ENCODE measurements at regions not wholly inside any gene's neighbourhood (a gene's known extent, or its start where the extent isn't known, plus 50 kb on each side); places are given as distances from the start of the nearest gene placed in this dataset.
"Not testable (repeated sequence)": the region's sequence is repeated elsewhere in the genome, so short reads cannot be mapped to it uniquely, and the experiment has no call there.

DNA sequence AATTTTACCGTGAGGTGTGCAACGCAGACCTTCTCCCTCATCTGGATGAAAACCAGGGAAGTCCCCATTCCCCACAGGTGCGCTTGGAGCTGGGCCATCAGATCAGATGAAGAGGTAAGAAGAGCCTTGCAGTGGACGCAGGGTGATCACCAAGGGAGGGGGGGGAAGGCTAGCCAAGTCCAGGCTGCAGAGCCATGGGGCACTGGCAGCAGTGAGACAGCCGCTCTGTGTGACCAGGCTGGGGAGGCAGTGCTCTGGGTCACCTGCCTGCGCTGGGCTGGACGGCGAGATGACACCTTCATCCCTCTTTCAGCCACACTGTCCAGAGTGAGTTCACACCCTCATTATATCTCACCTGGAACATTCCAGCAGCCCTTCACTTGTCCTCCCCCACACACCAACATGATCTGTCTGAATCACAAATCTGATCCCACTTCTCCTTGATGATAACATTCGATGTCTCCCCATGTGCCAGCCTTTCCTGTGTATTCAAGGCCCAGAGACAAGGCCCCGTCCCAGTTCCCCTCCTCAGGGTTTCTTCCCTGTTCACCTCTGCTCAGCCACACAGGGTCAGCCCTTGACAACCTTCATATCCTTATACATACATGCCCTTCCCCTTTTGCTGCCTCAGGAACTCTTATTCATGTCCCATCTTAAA lies 65.9 kb upstream of the VASH1 start:
- DNase-seq (no peak), ATAC-seq (no peak)
- Mint-ChIP-seq H3K27me3 (peaks cover 5% of the 10 kb centered on the region), H3K4me1 (no peaks in the 10 kb centered on the region), H3K27ac (no peak overlapping the region), H3K4me3 (no peak overlapping the region), H3K9me3 (no peaks in the 10 kb centered on the region), H3K36me3 (ENCODE audit: low read depth) (no peaks in the 10 kb centered on the region)

- Mint-ChIP-seq H3K27ac (no peak overlapping the region), H3K9me3 (no peaks in the 10 kb centered on the region), H3K4me1 (no peaks in the 10 kb centered on the region), H3K27me3 (peaks cover 5% of the 10 kb centered on the region), H3K36me3 (ENCODE audit: low read depth) (no peaks in the 10 kb centered on the region), H3K4me3 (no peak overlapping the region)
- no peak for ATAC-seq
- no peak for DNase-seq
Measured at GRCh38 chr14:76696361-76696760, 64.9 kb upstream of the VASH1 start.

- Mint-ChIP-seq H3K4me3 (no peak overlapping the region), H3K4me1 (no peaks in the 10 kb centered on the region), H3K36me3 (ENCODE audit: low read depth) (no peaks in the 10 kb centered on the region), H3K9me3 (no peaks in the 10 kb centered on the region), H3K27me3 (peaks cover 5% of the 10 kb centered on the region), H3K27ac (no peak overlapping the region)
- no peak for DNase-seq
- ATAC-seq, result no peak
Measured at GRCh38 chr14:76696791-76697190, 64.5 kb upstream of the VASH1 start.

DNA sequence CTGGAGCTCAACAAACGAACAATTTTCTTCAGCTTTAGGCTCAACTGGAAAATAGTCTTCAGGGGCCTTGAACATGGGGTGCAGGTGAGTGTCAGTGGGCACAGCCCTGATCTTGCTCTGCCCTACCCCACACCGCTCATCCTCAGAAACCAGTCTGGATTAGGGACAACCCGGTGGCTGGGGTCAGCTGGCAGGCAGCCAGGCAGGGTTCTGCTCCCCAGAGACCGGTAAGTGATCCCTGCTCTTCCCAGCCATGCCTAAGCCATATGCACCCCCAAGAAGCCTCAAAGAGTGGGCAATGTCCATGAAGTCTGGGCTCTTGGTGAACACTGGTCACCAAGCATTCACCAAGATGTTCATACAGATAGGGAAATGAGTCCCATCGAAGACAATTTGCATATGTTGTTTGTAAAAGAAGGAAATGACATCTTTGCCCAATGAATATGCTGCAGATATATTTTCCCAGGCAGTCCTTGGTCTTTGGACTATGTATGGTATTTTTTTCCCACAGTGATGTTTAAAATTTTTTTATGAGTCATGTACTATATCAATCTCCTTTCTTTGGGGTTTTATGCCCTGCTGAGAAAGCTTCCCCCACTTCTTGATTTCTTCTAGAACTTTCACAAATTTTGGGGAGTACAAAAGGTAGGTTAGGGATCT lies 63.9 kb upstream of the VASH1 start:
- Mint-ChIP-seq H3K4me3 (no peak overlapping the region), H3K4me1 (no peaks in the 10 kb centered on the region), H3K27ac (no peak overlapping the region), H3K9me3 (no peaks in the 10 kb centered on the region), H3K36me3 (ENCODE audit: low read depth) (no peaks in the 10 kb centered on the region), H3K27me3 (peaks cover 5% of the 10 kb centered on the region)
- ATAC-seq (no peak), DNase-seq (no peak)

- ATAC-seq, result no peak
- no peaks in the 10 kb centered on the region for H3K4me1 Mint-ChIP-seq
- no peaks in the 10 kb centered on the region for H3K36me3 Mint-ChIP-seq (ENCODE audit: low read depth)
- no peak for DNase-seq
- no peak overlapping the region for H3K27ac Mint-ChIP-seq
- no peaks in the 10 kb centered on the region for H3K9me3 Mint-ChIP-seq
- no peak overlapping the region for H3K4me3 Mint-ChIP-seq
- H3K27me3 Mint-ChIP-seq, result peaks cover 7% of the 10 kb centered on the region
Measured at GRCh38 chr14:76698191-76698590, 63.1 kb upstream of the VASH1 start.

GRCh38 chr14:76698631-76699030 lies 62.6 kb upstream of the VASH1 start:
- H3K27me3 Mint-ChIP-seq, result peaks cover 7% of the 10 kb centered on the region
- H3K4me1 Mint-ChIP-seq, result no peaks in the 10 kb centered on the region
- no peak overlapping the region for H3K27ac Mint-ChIP-seq
- no peak for ATAC-seq
- DNase-seq, result no peak
- no peak overlapping the region for H3K4me3 Mint-ChIP-seq
- no peaks in the 10 kb centered on the region for H3K9me3 Mint-ChIP-seq
- no peaks in the 10 kb centered on the region for H3K36me3 Mint-ChIP-seq (ENCODE audit: low read depth)

- Mint-ChIP-seq H3K27ac (no peak overlapping the region), H3K4me1 (no peaks in the 10 kb centered on the region), H3K27me3 (peaks cover 7% of the 10 kb centered on the region), H3K9me3 (no peaks in the 10 kb centered on the region), H3K36me3 (ENCODE audit: low read depth) (no peaks in the 10 kb centered on the region), H3K4me3 (no peak overlapping the region)
- ATAC-seq, result no peak
- no peak for DNase-seq
Measured at GRCh38 chr14:76699209-76699938, 61.9 kb upstream of the VASH1 start.

DNA sequence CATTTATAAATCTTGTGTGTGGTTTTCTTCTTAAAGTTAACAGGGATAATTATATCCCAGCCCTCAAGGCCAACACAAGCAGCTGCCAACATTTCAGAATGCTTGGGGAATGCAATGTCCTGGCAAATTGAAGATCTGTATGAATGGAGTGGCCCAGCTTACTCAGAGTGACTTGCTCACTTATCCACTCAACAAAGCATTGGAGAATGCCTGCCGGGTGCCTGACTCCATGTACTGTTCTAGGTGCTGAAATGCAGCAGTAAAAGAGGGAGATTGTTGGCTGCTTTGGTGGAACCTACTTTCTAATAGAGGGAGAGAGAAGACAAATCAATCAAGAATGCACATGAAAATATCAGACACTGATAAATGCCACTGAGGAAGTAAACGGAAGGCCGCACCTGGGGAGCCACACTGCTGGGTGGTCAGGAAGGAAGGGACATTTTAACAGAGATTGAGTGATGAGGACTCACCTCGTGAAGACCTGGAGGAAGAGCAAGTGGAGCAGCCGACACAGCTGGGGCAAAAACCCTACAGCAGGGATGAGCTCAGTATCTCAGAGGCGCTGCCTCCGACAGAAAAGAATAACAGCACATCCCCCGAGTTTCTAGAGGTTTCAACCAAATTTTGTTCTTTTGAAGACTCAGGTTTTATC lies 61.2 kb upstream of the VASH1 start:
- ATAC-seq, result no peak
- H3K27me3 Mint-ChIP-seq, result peaks cover 7% of the 10 kb centered on the region
- no peaks in the 10 kb centered on the region for H3K36me3 Mint-ChIP-seq (ENCODE audit: low read depth)
- DNase-seq, result no peak
- no peaks in the 10 kb centered on the region for H3K9me3 Mint-ChIP-seq
- no peak overlapping the region for H3K27ac Mint-ChIP-seq
- no peaks in the 10 kb centered on the region for H3K4me1 Mint-ChIP-seq
- no peak overlapping the region for H3K4me3 Mint-ChIP-seq

DNA sequence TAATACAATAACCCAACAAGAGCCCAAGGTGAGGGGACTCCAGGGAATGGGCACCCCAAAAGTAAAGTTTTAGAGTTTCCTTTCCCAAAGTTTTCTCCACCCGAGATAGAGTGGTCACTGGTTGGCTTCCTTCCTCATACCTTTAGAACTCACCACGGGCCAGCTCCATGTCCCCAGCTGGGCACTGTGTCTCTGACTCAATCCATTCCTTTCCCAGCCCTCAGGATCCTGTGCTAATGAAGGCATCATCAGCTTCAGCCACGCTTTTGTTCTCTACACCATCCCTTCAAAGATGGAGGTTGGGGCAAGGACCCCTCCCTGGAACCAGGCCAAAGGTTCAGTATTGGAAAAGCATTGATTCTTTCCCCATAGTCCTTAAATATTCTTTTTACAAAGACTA lies 59.8 kb upstream of the VASH1 start:
- no peak for ATAC-seq
- no peaks in the 10 kb centered on the region for H3K36me3 Mint-ChIP-seq (ENCODE audit: low read depth)
- DNase-seq, result no peak
- H3K9me3 Mint-ChIP-seq, result no peaks in the 10 kb centered on the region
- peaks cover 7% of the 10 kb centered on the region for H3K27me3 Mint-ChIP-seq
- no peak overlapping the region for H3K27ac Mint-ChIP-seq
- H3K4me1 Mint-ChIP-seq, result no peaks in the 10 kb centered on the region
- no peak overlapping the region for H3K4me3 Mint-ChIP-seq

- no peak overlapping the region for H3K4me3 Mint-ChIP-seq
- H3K4me1 Mint-ChIP-seq, result no peaks in the 10 kb centered on the region
- no peaks in the 10 kb centered on the region for H3K36me3 Mint-ChIP-seq (ENCODE audit: low read depth)
- DNase-seq (no peak), ATAC-seq (no peak)
- H3K27ac Mint-ChIP-seq, result no peak overlapping the region
- H3K27me3 Mint-ChIP-seq, result peaks cover 7% of the 10 kb centered on the region
- H3K9me3 Mint-ChIP-seq, result no peaks in the 10 kb centered on the region
Measured at GRCh38 chr14:76701981-76702380, 59.3 kb upstream of the VASH1 start.

DNA sequence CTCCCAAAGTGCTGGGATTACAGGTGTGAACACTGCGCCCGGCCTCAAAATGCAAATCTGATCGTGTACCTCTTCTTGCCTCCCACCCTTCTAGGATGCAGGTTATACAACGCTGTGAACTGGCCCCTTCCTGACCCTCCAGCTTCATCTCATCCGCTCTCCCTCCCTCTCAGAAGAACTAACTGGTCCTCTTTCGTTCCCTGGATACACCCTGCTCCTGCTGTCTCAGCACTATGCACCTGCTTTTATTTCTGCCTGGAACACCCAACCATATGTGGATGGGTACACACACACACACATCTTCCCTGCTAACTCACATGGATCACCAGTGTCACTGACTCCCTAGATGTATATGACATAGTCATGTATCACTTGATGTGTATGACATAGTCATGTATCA lies 56.1 kb upstream of the VASH1 start:
- H3K4me1 Mint-ChIP-seq, result no peaks in the 10 kb centered on the region
- H3K4me3 Mint-ChIP-seq, result no peak overlapping the region
- peaks cover 7% of the 10 kb centered on the region for H3K27me3 Mint-ChIP-seq
- ATAC-seq (no peak), DNase-seq (no peak)
- no peak overlapping the region for H3K27ac Mint-ChIP-seq
- no peaks in the 10 kb centered on the region for H3K36me3 Mint-ChIP-seq (ENCODE audit: low read depth)
- no peaks in the 10 kb centered on the region for H3K9me3 Mint-ChIP-seq

DNA sequence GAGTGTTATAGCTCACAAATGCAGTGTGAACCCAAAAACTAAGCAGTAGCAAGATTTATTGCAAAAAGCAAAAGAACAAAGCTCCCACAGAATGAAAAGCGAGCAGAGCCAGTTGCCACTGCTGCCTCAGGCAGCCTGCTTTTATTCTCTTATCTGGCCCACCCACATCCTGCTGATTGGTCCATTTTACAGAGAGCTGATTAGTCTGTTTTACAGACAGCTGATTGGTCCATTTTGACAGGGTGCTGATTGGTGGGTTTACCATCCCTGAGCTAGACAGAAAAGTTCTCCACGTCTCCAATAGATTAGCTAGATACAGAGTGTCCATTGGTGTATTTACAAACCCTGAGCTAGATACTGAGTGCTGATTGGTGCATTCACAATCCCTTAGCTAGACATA lies 55.1 kb upstream of the VASH1 start:
- ATAC-seq; H3K9me3 Mint-ChIP-seq; H3K27ac Mint-ChIP-seq; H3K27me3 Mint-ChIP-seq; DNase-seq; H3K4me3 Mint-ChIP-seq; H3K36me3 Mint-ChIP-seq (ENCODE audit: low read depth); H3K4me1 Mint-ChIP-seq: not testable (repeated sequence)

GRCh38 chr14:76706811-76707210 lies 54.5 kb upstream of the VASH1 start:
- no peaks in the 10 kb centered on the region for H3K36me3 Mint-ChIP-seq (ENCODE audit: low read depth)
- no peak overlapping the region for H3K27ac Mint-ChIP-seq
- ATAC-seq, result no peak
- H3K9me3 Mint-ChIP-seq, result no peaks in the 10 kb centered on the region
- H3K4me3 Mint-ChIP-seq, result no peak overlapping the region
- H3K27me3 Mint-ChIP-seq, result peaks cover 7% of the 10 kb centered on the region
- no peaks in the 10 kb centered on the region for H3K4me1 Mint-ChIP-seq
- no peak for DNase-seq

DNA sequence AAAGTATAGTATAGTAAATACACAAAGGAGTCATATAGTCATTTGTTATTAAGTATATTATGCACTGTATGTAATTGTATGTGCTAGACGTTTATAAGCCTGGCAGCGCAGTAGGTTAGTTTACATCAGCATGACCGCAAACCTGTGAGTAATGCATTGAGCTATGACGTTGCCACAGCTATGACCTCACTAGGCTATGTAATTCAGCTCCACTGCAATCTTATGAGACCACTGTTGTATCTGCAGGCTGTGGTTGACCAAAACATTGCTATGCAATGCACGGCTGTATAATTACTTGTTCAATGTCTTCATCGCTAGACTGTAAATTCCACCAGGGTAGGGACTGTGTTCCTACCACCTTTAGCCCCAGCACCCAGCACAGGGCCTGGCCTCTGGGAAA lies 53.2 kb upstream of the VASH1 start:
- ATAC-seq, result no peak
- H3K4me3 Mint-ChIP-seq, result no peak overlapping the region
- no peak overlapping the region for H3K27ac Mint-ChIP-seq
- no peak for DNase-seq
- H3K36me3 Mint-ChIP-seq (ENCODE audit: low read depth), result no peaks in the 10 kb centered on the region
- H3K27me3 Mint-ChIP-seq, result peaks cover 4% of the 10 kb centered on the region
- no peaks in the 10 kb centered on the region for H3K4me1 Mint-ChIP-seq
- no peaks in the 10 kb centered on the region for H3K9me3 Mint-ChIP-seq

- Mint-ChIP-seq H3K27ac (no peak overlapping the region), H3K4me3 (no peak overlapping the region), H3K9me3 (no peaks in the 10 kb centered on the region), H3K36me3 (ENCODE audit: low read depth) (no peaks in the 10 kb centered on the region), H3K4me1 (no peaks in the 10 kb centered on the region), H3K27me3 (peaks cover 4% of the 10 kb centered on the region)
- DNase-seq (no peak), ATAC-seq (no peak)
Measured at GRCh38 chr14:76708771-76709170, 52.5 kb upstream of the VASH1 start.

Data from activated naive CD8-positive, alpha-beta T cell treated with anti-CD3 and anti-CD28 coated beads, Interleukin-2, amount 50 U/mL, for 24 hours (primary cell).